GM19035 (cell line): ENCODE measurements at regions not wholly inside any gene's neighbourhood (a gene's known extent, or its start where the extent isn't known, plus 50 kb on each side); places are given as distances from the start of the nearest gene placed in this dataset.
"Not testable (repeated sequence)": the region's sequence is repeated elsewhere in the genome, so short reads cannot be mapped to it uniquely, and the experiment has no call there.

Experiments
- ATAC-seq: cut with Tn5 transposase; IDR thresholded peaks from one replicate; pipeline ENCODE4 v1.9.1; 2021; ENCODE audit not compliant: unreplicated experiment

GRCh38 chr4:114087596-114088230, 108.3 kb upstream of the ARSJ start:
- no peak for ATAC-seq

- no peak for ATAC-seq
Measured at GRCh38 chr4:114088481-114088880, 109.0 kb upstream of the ARSJ start.

GRCh38 chr4:114091546-114091945, 112.1 kb upstream of the ARSJ start:
- no peak for ATAC-seq

GRCh38 chr4:114093221-114093715, 113.8 kb upstream of the ARSJ start:
- ATAC-seq, result no peak

GRCh38 chr4:114100288-114101031, 121.0 kb upstream of the ARSJ start:
- no peak for ATAC-seq

- peak; percentile 42 for ATAC-seq
Measured at GRCh38 chr4:114103908-114104307, 124.5 kb upstream of the ARSJ start.

- ATAC-seq, result no peak
Measured at GRCh38 chr4:114108869-114109268, 129.4 kb upstream of the ARSJ start.

GRCh38 chr4:114109776-114110175, 130.3 kb upstream of the ARSJ start:
- ATAC-seq, result no peak

GRCh38 chr4:114115526-114115925, 136.1 kb upstream of the ARSJ start:
- no peak for ATAC-seq

GRCh38 chr4:114116861-114117260, 137.4 kb upstream of the ARSJ start:
- ATAC-seq, result no peak

GRCh38 chr4:114121221-114121620, 141.8 kb upstream of the ARSJ start:
- no peak for ATAC-seq

GRCh38 chr4:114132199-114132598, 152.8 kb upstream of the ARSJ start:
- no peak for ATAC-seq

- ATAC-seq, result no peak
Measured at GRCh38 chr4:114132830-114133229, 153.4 kb upstream of the ARSJ start.

GRCh38 chr4:114136069-114136468, 156.6 kb upstream of the ARSJ start:
- no peak for ATAC-seq

GRCh38 chr4:114137984-114138383, 158.5 kb upstream of the ARSJ start:
- no peak for ATAC-seq

- no peak for ATAC-seq
Measured at GRCh38 chr4:114146947-114147618, 167.6 kb upstream of the ARSJ start.

GRCh38 chr4:114147619-114148208, 168.3 kb upstream of the ARSJ start:
- ATAC-seq, result not testable (repeated sequence)

- not testable (repeated sequence) for ATAC-seq
Measured at GRCh38 chr4:114148372-114149070, 169.1 kb upstream of the ARSJ start.

- no peak for ATAC-seq
Measured at GRCh38 chr4:114156371-114156770, 176.9 kb upstream of the ARSJ start.

- no peak for ATAC-seq
Measured at GRCh38 chr4:114161809-114162208, 182.4 kb upstream of the ARSJ start.

GRCh38 chr4:114163051-114163450, 183.6 kb upstream of the ARSJ start:
- no peak for ATAC-seq
